Breast epithelium (tissue), 3 donors: ENCODE measurements at regions not wholly inside any gene's neighbourhood (a gene's known extent, or its start where the extent isn't known, plus 50 kb on each side); places are given as distances from the start of the nearest gene placed in this dataset.

ENCODE experiments used
- POLR2AphosphoS5 ChIP-seq, 3 donors: sonication (generic); formaldehyde crosslinking; IDR thresholded peaks; one replicate each; pipeline ENCODE4 v1.6.1; 2017; ENCODE audit warnings: antibody characterized with exemption in 3 of 3
- TF ChIP-seq, protein P1 (sequence below), 3 donors: fragments of 450-650 bp; IDR thresholded peaks; one replicate each; pipeline ENCODE4 v1.5.1; 2016 to 2017; ENCODE audit warnings: antibody characterized with exemption in 3 of 3, mild to moderate bottlenecking in 3 of 3, moderate library complexity in 3 of 3

DNA sequence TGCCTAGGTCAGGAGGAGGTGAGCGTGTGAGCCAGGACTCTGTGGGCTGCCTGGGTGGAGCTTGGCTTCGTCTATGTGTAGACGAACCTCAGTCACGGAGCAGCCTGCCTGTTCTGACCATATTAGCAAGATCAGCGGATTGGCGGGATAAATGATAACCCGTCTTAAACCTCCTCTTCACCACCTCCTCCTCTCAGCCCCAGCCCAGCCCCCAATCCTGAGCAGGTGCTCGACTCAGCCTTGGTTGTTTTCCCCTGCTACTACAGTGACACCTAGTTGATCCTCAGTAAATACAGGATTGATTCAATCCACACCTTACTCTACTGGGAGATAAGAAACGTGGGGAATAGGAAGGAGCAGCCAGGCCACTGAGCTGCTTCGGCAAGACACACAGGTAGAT lies 286.1 kb downstream of the IRX2 start:
- TF ChIP-seq, protein P1, sequence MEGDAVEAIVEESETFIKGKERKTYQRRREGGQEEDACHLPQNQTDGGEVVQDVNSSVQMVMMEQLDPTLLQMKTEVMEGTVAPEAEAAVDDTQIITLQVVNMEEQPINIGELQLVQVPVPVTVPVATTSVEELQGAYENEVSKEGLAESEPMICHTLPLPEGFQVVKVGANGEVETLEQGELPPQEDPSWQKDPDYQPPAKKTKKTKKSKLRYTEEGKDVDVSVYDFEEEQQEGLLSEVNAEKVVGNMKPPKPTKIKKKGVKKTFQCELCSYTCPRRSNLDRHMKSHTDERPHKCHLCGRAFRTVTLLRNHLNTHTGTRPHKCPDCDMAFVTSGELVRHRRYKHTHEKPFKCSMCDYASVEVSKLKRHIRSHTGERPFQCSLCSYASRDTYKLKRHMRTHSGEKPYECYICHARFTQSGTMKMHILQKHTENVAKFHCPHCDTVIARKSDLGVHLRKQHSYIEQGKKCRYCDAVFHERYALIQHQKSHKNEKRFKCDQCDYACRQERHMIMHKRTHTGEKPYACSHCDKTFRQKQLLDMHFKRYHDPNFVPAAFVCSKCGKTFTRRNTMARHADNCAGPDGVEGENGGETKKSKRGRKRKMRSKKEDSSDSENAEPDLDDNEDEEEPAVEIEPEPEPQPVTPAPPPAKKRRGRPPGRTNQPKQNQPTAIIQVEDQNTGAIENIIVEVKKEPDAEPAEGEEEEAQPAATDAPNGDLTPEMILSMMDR (IDR thresholded peaks at IDR 0.05): no peak
- no peak for TF ChIP-seq POLR2AphosphoS5 (IDR thresholded peaks at IDR 0.05)
